ENCODE measurements at regions not wholly inside any gene's neighbourhood (a gene's known extent, or its start where the extent isn't known, plus 50 kb on each side); places are given as distances from the start of the nearest gene placed in this dataset.

- no peak for DNase-seq (ENCODE audit: extremely low read depth, insufficient read length)
- TF ChIP-seq, protein P1, sequence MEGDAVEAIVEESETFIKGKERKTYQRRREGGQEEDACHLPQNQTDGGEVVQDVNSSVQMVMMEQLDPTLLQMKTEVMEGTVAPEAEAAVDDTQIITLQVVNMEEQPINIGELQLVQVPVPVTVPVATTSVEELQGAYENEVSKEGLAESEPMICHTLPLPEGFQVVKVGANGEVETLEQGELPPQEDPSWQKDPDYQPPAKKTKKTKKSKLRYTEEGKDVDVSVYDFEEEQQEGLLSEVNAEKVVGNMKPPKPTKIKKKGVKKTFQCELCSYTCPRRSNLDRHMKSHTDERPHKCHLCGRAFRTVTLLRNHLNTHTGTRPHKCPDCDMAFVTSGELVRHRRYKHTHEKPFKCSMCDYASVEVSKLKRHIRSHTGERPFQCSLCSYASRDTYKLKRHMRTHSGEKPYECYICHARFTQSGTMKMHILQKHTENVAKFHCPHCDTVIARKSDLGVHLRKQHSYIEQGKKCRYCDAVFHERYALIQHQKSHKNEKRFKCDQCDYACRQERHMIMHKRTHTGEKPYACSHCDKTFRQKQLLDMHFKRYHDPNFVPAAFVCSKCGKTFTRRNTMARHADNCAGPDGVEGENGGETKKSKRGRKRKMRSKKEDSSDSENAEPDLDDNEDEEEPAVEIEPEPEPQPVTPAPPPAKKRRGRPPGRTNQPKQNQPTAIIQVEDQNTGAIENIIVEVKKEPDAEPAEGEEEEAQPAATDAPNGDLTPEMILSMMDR (IDR thresholded peaks at IDR 0.05; ENCODE audit: insufficient read depth, low read length, poor library complexity, severe bottlenecking) = no peak
- H3K4me3 ChIP-seq (replicated peaks; ENCODE audit: low read depth, low read length) = no peak overlapping the region
- H3K27me3 ChIP-seq (replicated peaks; ENCODE audit: control insufficient read depth, insufficient read depth, low read length) = no peaks in the 10 kb centered on the region
- no peaks in the 10 kb centered on the region for H3K36me3 ChIP-seq (ENCODE audit: control insufficient read depth, insufficient read depth, low read length)
Measured at GRCh38 chr17:27082023-27082774, 211.7 kb upstream of the WSB1 start.

DNA sequence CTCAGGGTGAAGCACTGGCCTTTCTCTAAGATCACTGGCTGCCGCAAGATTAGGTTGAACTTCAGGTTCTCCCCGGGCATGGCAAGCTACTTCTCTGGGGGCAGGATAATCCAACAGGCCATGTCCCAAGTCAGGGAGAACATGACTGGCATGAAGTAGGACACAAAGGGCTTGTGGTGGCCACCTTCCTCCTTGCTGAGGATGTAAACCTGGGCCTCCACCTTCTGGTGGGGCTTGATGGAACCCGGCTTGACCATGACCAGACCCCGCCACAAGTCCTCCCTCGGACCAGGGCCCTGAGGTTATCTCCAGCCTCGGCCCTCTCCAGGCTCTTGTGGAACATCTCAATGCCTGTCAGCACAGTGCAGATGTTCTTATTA is 211.1 kb upstream of the WSB1 start:
- no peak for DNase-seq (ENCODE audit: extremely low read depth, insufficient read length)
- no peaks in the 10 kb centered on the region for H3K27me3 ChIP-seq (replicated peaks; ENCODE audit: control insufficient read depth, insufficient read depth, low read length)
- no peak overlapping the region for H3K4me3 ChIP-seq (replicated peaks; ENCODE audit: low read depth, low read length)
- TF ChIP-seq, protein P1 (IDR thresholded peaks at IDR 0.05; ENCODE audit: insufficient read depth, low read length, poor library complexity, severe bottlenecking) = no peak
- H3K36me3 ChIP-seq (ENCODE audit: control insufficient read depth, insufficient read depth, low read length) = no peaks in the 10 kb centered on the region

GRCh38 chr17:27083408-27084185 is 210.3 kb upstream of the WSB1 start:
- TF ChIP-seq, protein P1 (IDR thresholded peaks at IDR 0.05; ENCODE audit: insufficient read depth, low read length, poor library complexity, severe bottlenecking) = no peak
- Histone ChIP-seq H3K4me3 (replicated peaks; ENCODE audit: low read depth, low read length) (no peak overlapping the region), H3K36me3 (ENCODE audit: control insufficient read depth, insufficient read depth, low read length) (no peaks in the 10 kb centered on the region), H3K27me3 (replicated peaks; ENCODE audit: control insufficient read depth, insufficient read depth, low read length) (no peaks in the 10 kb centered on the region)
- no peak for DNase-seq (ENCODE audit: extremely low read depth, insufficient read length)

DNA sequence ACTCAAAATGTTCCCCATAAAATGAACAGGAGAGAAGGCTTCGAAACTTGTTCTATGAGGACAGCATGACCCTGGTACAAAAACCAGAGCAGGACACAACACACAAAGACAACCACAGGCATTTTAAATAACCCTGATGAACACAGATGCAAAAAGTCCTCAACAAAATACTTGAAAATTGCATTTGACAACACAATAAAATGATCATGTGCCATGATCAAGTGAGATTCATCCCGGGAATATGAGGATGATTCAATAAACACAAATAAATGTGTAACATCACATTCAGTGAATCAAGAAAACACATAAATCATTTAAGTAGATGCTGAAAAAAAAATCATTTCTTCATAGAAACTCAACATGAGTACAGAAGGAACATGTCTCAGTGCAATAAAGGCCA is 208.4 kb upstream of the WSB1 start:
- TF ChIP-seq, protein P1 (IDR thresholded peaks at IDR 0.05; ENCODE audit: insufficient read depth, low read length, poor library complexity, severe bottlenecking) = no peak
- Histone ChIP-seq H3K4me3 (replicated peaks; ENCODE audit: low read depth, low read length) (no peak overlapping the region), H3K27me3 (replicated peaks; ENCODE audit: control insufficient read depth, insufficient read depth, low read length) (no peaks in the 10 kb centered on the region), H3K36me3 (ENCODE audit: control insufficient read depth, insufficient read depth, low read length) (no peaks in the 10 kb centered on the region)
- DNase-seq (ENCODE audit: extremely low read depth, insufficient read length) = no peak

GRCh38 chr17:27086526-27086925 is 207.4 kb upstream of the WSB1 start:
- TF ChIP-seq, protein P1 (IDR thresholded peaks at IDR 0.05; ENCODE audit: insufficient read depth, low read length, poor library complexity, severe bottlenecking) = no peak
- Histone ChIP-seq H3K4me3 (replicated peaks; ENCODE audit: low read depth, low read length) (no peak overlapping the region), H3K27me3 (replicated peaks; ENCODE audit: control insufficient read depth, insufficient read depth, low read length) (no peaks in the 10 kb centered on the region), H3K36me3 (ENCODE audit: control insufficient read depth, insufficient read depth, low read length) (no peaks in the 10 kb centered on the region)
- no peak for DNase-seq (ENCODE audit: extremely low read depth, insufficient read length)

Data from GM06990 (cell line).